B cell (primary cell): ENCODE measurements at regions not wholly inside any gene's neighbourhood (a gene's known extent, or its start where the extent isn't known, plus 50 kb on each side); places are given as distances from the start of the nearest gene placed in this dataset.

Source experiments
- CTCF ChIP-seq: fragments of 200-600 bp; IDR thresholded peaks from one replicate; pipeline ENCODE4 v1.8.0; 2022; ENCODE audit warnings: antibody characterized with exemption, mild to moderate bottlenecking
- EZH2 ChIP-seq: IDR thresholded peaks from 2 replicates; pipeline ENCODE4 v1.6.1; 2012; ENCODE audit warnings: borderline replicate concordance, low read depth, mild to moderate bottlenecking, moderate library complexity, low read length; ENCODE audit not compliant: insufficient read depth, poor library complexity, severe bottlenecking

DNA sequence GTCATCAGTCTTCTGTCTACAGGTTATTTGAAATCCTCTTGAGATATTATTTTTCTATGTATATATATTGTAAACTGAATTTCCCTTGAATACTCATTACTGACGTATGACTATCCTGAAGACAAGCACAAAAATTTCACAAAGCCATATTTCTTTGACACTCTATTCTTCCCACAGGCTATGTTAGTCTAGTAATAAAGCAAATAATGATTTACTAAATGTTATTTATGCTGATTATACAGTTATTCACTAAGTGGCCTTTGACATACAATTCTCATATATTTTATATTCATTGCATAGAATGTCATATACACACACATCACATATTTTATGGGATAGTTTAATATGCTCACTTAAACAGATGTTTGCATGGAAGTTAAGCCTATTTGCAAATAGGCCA, 793.0 kb upstream of the GRAMD2B start:
- TF ChIP-seq CTCF (no peak), EZH2 (no peak)
